IPS DF 4.7 (cell line): ENCODE measurements at regions not wholly inside any gene's neighbourhood (a gene's known extent, or its start where the extent isn't known, plus 50 kb on each side); places are given as distances from the start of the nearest gene placed in this dataset.
A peak's percentile ranks its signal among the peaks of the same experiment; 100 is the strongest.

Source experiments
- DNase-seq: peaks from one replicate; pipeline ENCODE4 v3.0.0-alpha.2; 2013; ENCODE audit warnings: low spot score; ENCODE audit errors: extremely low read depth

- DNase-seq, result no peak
Measured at GRCh38 chr4:124899997-124900396, 187.5 kb upstream of the ANKRD50 start.

- DNase-seq, result no peak
Measured at GRCh38 chr4:124890522-124890921, 178.0 kb upstream of the ANKRD50 start.

GRCh38 chr4:124887739-124888138, 175.2 kb upstream of the ANKRD50 start:
- no peak for DNase-seq

GRCh38 chr4:124884316-124884715, 171.8 kb upstream of the ANKRD50 start:
- no peak for DNase-seq

GRCh38 chr4:124883632-124884031, 171.1 kb upstream of the ANKRD50 start:
- no peak for DNase-seq

GRCh38 chr4:124879195-124879594, 166.7 kb upstream of the ANKRD50 start:
- DNase-seq, result no peak

- no peak for DNase-seq
Measured at GRCh38 chr4:124874172-124874450, 161.6 kb upstream of the ANKRD50 start.

- peak; percentile 30 for DNase-seq
Measured at GRCh38 chr4:124873361-124874171, 161.0 kb upstream of the ANKRD50 start.

GRCh38 chr4:124872659-124873058, 160.1 kb upstream of the ANKRD50 start:
- DNase-seq, result no peak

- DNase-seq, result no peak
Measured at GRCh38 chr4:124869961-124870495, 157.5 kb upstream of the ANKRD50 start.

GRCh38 chr4:124868495-124868894, 156.0 kb upstream of the ANKRD50 start:
- DNase-seq, result no peak

- DNase-seq, result no peak
Measured at GRCh38 chr4:124867536-124867935, 155.0 kb upstream of the ANKRD50 start.

- DNase-seq, result no peak
Measured at GRCh38 chr4:124866301-124866700, 153.8 kb upstream of the ANKRD50 start.

- no peak for DNase-seq
Measured at GRCh38 chr4:124863040-124863545, 150.6 kb upstream of the ANKRD50 start.

- DNase-seq, result no peak
Measured at GRCh38 chr4:124862261-124862660, 149.7 kb upstream of the ANKRD50 start.

- DNase-seq, result no peak
Measured at GRCh38 chr4:124861761-124862160, 149.2 kb upstream of the ANKRD50 start.

- no peak for DNase-seq
Measured at GRCh38 chr4:124854968-124855367, 142.4 kb upstream of the ANKRD50 start.

- DNase-seq, result no peak
Measured at GRCh38 chr4:124851741-124852140, 139.2 kb upstream of the ANKRD50 start.

- DNase-seq, result no peak
Measured at GRCh38 chr4:124846306-124846705, 133.8 kb upstream of the ANKRD50 start.

GRCh38 chr4:124839786-124840390, 127.4 kb upstream of the ANKRD50 start:
- no peak for DNase-seq

GRCh38 chr4:124833831-124834505, 121.4 kb upstream of the ANKRD50 start:
- DNase-seq, result no peak

GRCh38 chr4:124828382-124828781, 115.8 kb upstream of the ANKRD50 start:
- DNase-seq, result no peak
